ENCODE measurements at regions not wholly inside any gene's neighbourhood (a gene's known extent, or its start where the extent isn't known, plus 50 kb on each side); places are given as distances from the start of the nearest gene placed in this dataset.

DNA sequence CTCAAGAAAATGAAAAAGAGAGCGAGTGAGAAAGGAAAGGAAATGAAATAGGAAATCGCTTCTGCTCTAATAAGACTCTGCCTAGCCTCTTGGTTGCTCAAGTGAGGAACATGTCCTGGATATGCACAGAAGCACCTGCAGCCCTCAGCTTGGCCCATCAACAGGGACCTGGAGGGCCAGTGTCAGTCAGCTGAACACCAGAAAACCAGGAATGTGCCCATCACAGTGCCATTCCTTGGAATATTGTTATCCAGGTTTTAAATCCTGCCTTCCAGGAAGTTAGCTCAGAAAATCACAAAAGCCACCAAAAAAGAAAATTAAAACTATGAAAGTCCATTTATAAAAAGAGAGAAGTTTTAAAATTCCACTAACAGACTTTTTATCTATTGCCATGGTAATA, 173.4 kb upstream of the TPM1 start:
- TF ChIP-seq, protein P1, sequence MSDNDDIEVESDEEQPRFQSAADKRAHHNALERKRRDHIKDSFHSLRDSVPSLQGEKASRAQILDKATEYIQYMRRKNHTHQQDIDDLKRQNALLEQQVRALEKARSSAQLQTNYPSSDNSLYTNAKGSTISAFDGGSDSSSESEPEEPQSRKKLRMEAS (IDR thresholded peaks at IDR 0.05): no peak

DNA sequence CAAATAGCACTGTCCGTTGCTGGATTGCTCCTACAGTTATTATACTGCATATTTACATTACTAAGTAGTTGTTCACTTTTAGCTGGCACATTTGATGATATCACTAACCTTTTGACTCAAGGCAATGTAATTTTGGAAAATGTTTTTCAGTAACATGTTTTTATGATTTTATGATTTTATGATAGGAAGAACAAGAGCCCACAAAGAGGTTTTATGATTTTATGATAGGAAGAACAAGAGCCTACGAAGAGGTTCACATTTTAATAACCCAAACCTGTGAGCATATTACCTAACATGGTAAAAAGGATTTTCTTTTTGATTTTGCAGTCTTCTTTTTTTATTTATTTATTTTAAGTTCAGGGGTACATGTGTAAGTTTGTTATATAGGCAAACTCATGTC, 172.3 kb upstream of the TPM1 start:
- TF ChIP-seq, protein P2, sequence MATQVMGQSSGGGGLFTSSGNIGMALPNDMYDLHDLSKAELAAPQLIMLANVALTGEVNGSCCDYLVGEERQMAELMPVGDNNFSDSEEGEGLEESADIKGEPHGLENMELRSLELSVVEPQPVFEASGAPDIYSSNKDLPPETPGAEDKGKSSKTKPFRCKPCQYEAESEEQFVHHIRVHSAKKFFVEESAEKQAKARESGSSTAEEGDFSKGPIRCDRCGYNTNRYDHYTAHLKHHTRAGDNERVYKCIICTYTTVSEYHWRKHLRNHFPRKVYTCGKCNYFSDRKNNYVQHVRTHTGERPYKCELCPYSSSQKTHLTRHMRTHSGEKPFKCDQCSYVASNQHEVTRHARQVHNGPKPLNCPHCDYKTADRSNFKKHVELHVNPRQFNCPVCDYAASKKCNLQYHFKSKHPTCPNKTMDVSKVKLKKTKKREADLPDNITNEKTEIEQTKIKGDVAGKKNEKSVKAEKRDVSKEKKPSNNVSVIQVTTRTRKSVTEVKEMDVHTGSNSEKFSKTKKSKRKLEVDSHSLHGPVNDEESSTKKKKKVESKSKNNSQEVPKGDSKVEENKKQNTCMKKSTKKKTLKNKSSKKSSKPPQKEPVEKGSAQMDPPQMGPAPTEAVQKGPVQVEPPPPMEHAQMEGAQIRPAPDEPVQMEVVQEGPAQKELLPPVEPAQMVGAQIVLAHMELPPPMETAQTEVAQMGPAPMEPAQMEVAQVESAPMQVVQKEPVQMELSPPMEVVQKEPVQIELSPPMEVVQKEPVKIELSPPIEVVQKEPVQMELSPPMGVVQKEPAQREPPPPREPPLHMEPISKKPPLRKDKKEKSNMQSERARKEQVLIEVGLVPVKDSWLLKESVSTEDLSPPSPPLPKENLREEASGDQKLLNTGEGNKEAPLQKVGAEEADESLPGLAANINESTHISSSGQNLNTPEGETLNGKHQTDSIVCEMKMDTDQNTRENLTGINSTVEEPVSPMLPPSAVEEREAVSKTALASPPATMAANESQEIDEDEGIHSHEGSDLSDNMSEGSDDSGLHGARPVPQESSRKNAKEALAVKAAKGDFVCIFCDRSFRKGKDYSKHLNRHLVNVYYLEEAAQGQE (IDR thresholded peaks at IDR 0.05; ENCODE audit: low read depth): no peak
- TF ChIP-seq EP300 (IDR thresholded peaks at IDR 0.05; ENCODE audit: borderline replicate concordance) (no peak), TAF1 (IDR thresholded peaks at IDR 0.05; ENCODE audit: low read depth) (no peak)
- TF ChIP-seq, protein P3, sequence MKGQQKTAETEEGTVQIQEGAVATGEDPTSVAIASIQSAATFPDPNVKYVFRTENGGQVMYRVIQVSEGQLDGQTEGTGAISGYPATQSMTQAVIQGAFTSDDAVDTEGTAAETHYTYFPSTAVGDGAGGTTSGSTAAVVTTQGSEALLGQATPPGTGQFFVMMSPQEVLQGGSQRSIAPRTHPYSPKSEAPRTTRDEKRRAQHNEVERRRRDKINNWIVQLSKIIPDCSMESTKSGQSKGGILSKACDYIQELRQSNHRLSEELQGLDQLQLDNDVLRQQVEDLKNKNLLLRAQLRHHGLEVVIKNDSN (IDR thresholded peaks at IDR 0.05): no peak

DNA sequence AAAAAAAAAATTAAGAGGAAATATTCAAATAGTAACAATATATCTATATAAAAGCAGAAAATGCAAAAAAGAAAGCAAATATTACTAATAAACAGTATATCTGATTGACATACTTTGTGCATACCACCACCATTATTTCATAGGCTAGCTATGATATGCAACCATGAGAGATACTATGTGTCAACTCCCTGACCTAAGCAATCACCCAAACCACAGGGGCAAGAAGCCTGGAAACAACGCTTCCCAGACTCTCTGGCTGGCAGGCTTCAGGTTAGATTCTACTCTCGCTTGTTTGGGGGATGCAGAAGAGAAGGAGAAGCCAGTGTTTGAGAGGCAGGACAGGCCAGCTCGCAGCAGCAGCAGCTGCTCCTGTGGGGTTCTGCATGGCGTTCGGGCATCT, 169.3 kb upstream of the TPM1 start:
- TF ChIP-seq TCF12 (IDR thresholded peaks at IDR 0.05; ENCODE audit: low read depth) (no peak), FOXM1 (IDR thresholded peaks at IDR 0.05; ENCODE audit: borderline replicate concordance, low read depth) (no peak), CREB1 (IDR thresholded peaks at IDR 0.05; ENCODE audit: low read depth) (no peak), TEAD4 (IDR thresholded peaks at IDR 0.05) (no peak), NFIC (IDR thresholded peaks at IDR 0.05) (no peak), EP300 (IDR thresholded peaks at IDR 0.05; ENCODE audit: borderline replicate concordance) (no peak), CEBPB (IDR thresholded peaks at IDR 0.05) (no peak), RAD21 (IDR thresholded peaks at IDR 0.05; ENCODE audit: low read depth) (no peak), TAF1 (IDR thresholded peaks at IDR 0.05; ENCODE audit: low read depth) (no peak), ZBTB7A (IDR thresholded peaks at IDR 0.05; ENCODE audit: low read depth) (no peak), EGR1 (IDR thresholded peaks at IDR 0.05) (no peak), YY1 (IDR thresholded peaks at IDR 0.05; ENCODE audit: low read depth) (no peak)
- TF ChIP-seq, protein P3 (IDR thresholded peaks at IDR 0.05): no peak
- TF ChIP-seq, protein P1 (IDR thresholded peaks at IDR 0.05): no peak
- TF ChIP-seq, protein P2 (IDR thresholded peaks at IDR 0.05; ENCODE audit: low read depth): no peak

DNA sequence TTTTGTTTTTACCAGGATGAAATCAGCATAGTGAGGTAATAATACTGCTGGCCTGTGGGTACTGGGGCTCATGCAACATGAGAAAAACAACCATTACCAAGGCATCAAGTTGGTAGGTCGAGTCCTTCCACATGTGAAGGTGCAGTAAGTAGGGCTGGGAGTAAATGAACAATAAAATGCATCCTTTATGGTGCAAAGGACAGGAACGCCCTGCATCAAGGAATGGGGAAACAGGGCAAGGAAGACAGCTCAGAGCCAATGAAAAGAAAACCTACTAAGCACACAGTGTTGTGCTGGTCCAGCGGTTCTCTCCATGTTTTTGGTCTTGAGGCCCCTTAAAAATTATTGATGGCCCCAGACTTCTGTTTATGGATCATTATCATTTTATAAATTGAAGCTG, 168.5 kb upstream of the TPM1 start:
- TF ChIP-seq FOXM1 (IDR thresholded peaks at IDR 0.05; ENCODE audit: borderline replicate concordance, low read depth) (no peak), ZBTB7A (IDR thresholded peaks at IDR 0.05; ENCODE audit: low read depth) (no peak), EGR1 (IDR thresholded peaks at IDR 0.05) (no peak), NFIC (IDR thresholded peaks at IDR 0.05) (no peak), TCF12 (IDR thresholded peaks at IDR 0.05; ENCODE audit: low read depth) (no peak), EP300 (IDR thresholded peaks at IDR 0.05; ENCODE audit: borderline replicate concordance) (no peak), YY1 (IDR thresholded peaks at IDR 0.05; ENCODE audit: low read depth) (no peak), CREB1 (IDR thresholded peaks at IDR 0.05; ENCODE audit: low read depth) (no peak), CEBPB (IDR thresholded peaks at IDR 0.05) (no peak), RAD21 (IDR thresholded peaks at IDR 0.05; ENCODE audit: low read depth) (no peak), TEAD4 (IDR thresholded peaks at IDR 0.05) (no peak), TAF1 (IDR thresholded peaks at IDR 0.05; ENCODE audit: low read depth) (no peak)
- TF ChIP-seq, protein P2 (IDR thresholded peaks at IDR 0.05; ENCODE audit: low read depth): no peak
- TF ChIP-seq, protein P1 (IDR thresholded peaks at IDR 0.05): no peak
- TF ChIP-seq, protein P3 (IDR thresholded peaks at IDR 0.05): no peak
